ENCODE measurements at regions not wholly inside any gene's neighbourhood (a gene's known extent, or its start where the extent isn't known, plus 50 kb on each side); places are given as distances from the start of the nearest gene placed in this dataset.

DNA sequence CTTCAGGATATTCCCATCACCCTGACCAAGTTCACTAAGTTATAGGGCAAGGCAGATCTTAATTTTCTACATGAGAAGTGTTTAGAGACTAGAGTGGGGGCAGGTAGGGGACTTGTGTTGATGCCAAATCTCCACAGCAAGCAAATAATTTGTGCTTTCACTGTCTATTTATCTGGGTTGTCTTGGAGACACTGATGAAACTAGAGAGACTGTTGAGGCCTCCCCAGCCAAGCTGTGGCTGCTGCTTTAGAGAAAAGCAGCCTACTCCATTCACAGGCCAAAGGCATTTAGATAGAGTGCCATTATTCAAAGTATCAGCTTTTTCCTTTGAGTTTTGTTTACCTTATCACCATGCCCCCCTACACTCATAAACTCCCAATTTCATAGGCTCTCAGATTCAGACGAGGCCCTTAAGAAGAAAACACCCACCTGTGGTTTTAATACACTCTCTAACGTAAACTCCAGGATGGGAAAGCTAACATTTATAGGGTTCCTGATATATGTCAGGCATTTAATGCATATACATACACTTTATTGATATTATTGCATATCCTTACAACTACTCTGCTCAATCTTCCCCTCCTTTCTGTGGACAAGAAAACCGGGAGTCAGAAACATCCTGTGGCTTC is 130.4 kb upstream of the FOXB1 start:
- TF ChIP-seq, protein P1, sequence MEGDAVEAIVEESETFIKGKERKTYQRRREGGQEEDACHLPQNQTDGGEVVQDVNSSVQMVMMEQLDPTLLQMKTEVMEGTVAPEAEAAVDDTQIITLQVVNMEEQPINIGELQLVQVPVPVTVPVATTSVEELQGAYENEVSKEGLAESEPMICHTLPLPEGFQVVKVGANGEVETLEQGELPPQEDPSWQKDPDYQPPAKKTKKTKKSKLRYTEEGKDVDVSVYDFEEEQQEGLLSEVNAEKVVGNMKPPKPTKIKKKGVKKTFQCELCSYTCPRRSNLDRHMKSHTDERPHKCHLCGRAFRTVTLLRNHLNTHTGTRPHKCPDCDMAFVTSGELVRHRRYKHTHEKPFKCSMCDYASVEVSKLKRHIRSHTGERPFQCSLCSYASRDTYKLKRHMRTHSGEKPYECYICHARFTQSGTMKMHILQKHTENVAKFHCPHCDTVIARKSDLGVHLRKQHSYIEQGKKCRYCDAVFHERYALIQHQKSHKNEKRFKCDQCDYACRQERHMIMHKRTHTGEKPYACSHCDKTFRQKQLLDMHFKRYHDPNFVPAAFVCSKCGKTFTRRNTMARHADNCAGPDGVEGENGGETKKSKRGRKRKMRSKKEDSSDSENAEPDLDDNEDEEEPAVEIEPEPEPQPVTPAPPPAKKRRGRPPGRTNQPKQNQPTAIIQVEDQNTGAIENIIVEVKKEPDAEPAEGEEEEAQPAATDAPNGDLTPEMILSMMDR (IDR thresholded peaks at IDR 0.05), result no peak
- no peak for TF ChIP-seq REST (IDR thresholded peaks at IDR 0.05; ENCODE audit: insufficient read depth in 1 of 2, low read depth in 2 of 2, low read length in 1 of 2)

All from Panc1 (cell line).